ENCODE measurements at regions not wholly inside any gene's neighbourhood (a gene's known extent, or its start where the extent isn't known, plus 50 kb on each side); places are given as distances from the start of the nearest gene placed in this dataset.

GRCh38 chr19:29093553-29093908 is 119.4 kb downstream of the UQCRFS1 start:
- DNase-seq = no peak

DNA sequence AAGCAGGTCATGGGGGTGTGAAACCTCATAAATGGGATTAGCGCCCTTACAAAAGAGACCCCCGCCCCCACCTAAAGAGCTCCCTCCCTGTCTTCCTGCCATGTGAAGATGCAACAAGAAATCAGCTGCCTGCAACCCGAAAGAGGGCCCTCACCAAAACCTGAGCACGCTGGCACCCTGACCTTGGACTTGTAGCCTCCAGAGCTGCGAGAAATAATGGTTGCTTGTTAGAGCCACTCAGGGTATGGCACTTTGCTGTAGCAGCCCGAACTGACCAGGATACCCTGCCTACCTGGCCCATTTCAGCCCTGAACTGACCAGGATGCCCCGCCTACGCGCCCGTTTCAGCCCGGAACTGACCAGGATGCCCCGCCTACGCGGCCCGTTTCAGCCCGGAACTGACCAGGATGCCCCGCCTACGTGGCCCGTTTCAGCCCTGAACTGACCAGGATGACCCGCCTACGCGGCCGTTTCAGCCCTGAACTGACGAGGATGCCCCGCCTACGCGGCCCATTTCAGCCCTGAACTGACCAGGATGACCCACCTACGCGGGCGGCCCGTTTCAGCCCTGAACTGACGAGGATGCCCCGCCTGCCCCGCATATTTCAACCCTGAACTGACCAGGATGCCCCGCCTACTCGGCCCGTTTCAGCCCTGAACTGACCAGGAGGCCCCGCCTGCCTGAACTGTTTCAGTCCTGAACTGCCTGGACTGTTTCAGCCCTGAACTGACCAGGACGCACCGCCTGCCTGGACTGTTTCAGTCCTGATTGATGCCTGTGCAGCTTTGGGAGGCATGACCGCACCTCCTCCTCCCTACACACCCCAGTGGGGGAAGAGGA is 120.0 kb downstream of the UQCRFS1 start:
- no peak for DNase-seq

DNA sequence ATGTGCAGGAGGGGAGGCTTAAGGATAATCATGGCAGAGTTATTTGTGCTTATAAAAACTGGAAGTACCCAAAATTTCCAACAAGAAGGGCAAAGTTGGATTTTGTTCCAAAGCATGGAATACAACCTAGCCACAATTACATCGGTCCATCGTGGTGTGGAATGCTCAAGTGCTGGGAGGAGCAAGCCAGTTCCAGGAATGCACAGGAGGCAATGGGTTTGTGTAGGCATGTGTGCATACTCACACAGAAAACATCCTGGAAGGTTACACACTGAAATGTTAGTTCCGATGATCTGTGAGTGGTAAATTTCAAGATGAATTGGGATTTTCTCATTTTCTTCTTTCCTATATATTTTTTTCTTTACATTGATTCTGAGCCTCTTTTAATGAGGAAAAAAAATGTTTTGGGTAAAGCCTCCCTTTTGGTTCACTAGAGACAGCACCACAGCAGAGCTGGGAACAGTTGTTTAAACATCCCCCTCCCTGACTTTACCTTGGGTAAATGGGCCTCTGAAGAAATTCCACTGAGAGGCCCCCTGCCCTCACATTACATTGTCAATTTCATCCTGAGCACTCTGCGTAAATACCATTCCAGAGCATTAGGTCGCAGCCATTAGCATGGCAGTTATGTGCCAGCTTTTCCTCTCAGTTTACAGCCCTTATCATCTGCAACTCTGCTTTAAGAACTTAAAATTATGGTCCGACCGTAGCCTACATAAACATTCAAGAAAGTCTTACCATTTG is 122.0 kb downstream of the UQCRFS1 start:
- DNase-seq = no peak

DNA sequence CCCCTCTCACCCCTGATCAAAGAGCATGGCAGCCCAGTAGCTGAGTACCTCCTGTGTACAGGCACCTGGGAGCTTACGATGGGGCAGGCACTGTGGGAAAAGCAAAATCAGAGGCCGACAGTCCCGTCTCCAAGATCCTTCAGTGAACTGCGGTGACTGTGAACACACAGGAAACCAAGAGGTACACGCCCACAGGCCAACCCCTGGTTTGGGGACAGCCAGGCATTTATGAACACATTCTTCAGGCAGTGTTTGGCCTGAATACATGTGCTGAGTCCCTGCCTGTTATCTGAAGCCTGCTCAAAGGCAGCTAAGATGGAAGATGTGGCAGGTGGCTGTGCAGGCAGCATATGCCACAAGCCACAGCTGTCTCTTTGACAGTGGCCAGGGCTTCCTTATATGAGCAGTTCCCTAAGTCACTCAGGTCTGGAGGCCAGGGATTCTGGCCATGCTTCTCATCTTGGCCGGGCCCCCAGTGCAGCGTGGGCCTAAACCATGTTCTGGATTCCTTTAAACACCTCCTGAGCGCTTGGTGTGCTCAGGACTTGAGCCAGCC is 123.6 kb downstream of the UQCRFS1 start:
- no peak for DNase-seq

GRCh38 chr19:29088761-29089160 is 124.2 kb downstream of the UQCRFS1 start:
- DNase-seq = no peak

GRCh38 chr19:29086646-29087045 is 126.3 kb downstream of the UQCRFS1 start:
- no peak for DNase-seq

GRCh38 chr19:29086182-29086581 is 126.8 kb downstream of the UQCRFS1 start:
- DNase-seq = no peak

DNA sequence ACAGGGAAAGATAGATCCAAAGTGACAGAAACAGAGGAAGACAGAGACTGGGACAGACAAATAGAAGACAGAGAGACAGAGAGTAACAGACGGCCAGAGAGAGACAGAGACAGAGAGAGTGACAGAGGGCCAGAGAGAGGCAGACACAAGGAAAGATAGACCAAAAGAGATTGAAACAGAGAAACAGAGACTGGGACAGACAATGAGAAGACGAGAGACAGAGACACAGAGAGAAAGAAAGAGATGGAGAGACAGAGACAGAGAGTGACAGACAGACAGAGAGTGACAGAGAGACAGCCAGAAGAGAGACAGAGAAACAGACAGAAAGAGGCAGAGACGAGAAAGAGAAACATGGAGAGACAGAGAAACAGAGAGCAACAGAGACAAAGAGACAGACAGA is 127.3 kb downstream of the UQCRFS1 start:
- no peak for DNase-seq

DNA sequence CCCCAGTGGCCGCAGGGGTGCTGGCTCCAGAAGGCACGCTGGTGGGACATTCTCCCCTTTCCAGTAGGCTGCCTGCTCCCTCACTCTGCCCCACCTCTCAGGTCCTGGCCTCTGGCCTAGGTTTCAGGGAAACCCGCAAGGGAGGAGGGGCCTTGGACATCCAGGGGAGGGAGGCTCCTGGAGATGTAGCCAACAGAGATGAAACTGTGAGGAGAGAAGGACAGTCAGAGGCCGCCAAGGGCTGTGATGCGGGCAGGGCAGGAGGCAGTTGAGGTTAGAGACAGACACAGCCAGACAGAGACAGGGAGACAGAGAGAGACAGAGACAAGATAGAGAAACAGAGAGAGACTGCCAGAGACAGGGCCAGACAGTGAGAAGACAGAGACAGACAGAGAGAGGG is 127.7 kb downstream of the UQCRFS1 start:
- DNase-seq = no peak

DNA sequence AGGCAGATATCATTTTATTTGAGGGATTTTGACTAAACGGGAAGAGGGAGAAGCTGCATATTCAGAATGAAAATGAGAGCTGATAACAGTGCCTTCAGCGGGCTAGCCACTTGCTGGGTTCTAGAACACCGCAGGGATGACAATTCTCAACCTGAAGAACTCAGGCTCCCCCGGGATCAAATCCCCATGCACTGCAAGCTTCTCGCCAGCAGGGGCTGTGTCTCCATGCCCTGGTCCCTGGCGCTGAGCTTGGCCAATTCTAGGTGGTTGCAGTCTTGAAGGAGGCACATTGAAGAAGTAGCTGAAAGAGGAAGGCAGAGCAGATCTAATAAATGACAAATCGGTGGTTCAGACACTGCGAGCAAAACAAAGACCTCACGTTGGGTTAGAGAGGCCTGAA is 128.7 kb downstream of the UQCRFS1 start:
- no peak for DNase-seq

DNA sequence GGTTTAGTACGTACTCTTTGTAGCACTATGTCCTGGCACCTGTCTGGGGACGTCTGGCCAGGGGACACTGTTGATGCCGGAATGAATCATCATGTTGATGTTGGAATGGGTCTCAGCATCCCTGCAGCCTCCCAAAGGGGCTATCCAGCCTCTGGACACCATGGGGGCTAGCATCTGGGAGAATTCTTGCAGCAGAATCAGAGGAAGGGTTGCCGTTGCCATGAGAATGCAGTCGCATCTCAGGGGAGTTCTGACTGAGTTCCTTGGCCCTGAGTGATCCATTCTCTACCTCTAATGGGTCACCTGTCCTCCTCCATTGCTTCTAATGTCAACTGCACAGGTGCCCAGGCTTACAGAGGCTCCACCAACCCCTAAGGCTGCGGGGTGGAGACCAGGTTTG is 129.1 kb downstream of the UQCRFS1 start:
- no peak for DNase-seq

DNA sequence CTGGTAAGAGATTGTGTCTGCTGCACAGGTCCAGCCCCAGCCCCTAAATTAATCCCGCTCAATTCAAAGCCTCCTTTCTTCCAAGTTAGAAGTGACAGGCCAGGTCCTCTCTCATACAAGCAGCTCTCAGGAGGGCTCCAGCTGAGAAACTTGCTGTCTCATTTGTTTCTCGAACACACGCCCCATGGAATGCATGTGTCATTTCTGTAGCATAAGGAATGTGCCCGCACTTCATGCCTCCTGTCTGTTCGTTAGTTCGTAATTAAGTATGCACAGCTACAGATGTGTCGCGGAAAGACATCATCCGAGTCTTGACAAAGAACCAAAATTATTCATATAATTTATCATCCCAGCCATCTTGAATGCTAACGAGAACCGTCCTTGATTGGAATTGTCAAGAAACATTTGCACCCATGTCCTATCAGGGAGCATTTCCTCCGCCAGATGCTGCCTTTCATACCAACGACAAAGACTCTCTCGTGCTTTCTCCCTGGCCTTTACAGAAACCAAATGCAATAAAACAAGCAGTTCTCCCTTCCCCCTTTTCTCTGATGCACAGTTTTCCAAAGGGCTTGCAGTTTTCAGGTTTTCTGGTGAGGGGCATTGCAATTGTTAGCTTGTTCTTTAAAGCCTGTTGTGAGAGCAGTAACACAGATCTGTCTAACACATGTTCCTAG is 133.5 kb downstream of the UQCRFS1 start:
- DNase-seq = peak; percentile 53

GRCh38 chr19:29076963-29077362 is 136.0 kb downstream of the UQCRFS1 start:
- no peak for DNase-seq

DNA sequence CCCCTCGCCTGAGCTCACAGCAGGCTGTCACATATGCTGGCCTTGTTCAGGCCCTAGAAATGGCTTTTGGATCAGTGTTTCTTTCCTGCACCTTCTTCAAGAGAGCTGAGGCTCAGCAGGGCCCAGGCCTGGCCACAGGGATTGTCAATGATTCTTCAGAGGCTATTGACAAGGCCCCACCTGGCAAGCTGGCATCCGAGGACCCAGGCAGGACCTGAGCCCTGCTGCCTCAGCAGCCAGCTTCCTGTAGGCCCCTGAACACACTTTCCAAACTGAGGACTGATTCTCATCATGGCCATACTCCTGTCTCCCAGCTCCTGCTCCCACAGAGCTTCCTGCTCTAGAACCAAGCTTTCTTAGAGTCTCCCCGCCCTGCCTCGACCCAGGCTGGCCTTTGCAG is 136.8 kb downstream of the UQCRFS1 start:
- DNase-seq = no peak

DNA sequence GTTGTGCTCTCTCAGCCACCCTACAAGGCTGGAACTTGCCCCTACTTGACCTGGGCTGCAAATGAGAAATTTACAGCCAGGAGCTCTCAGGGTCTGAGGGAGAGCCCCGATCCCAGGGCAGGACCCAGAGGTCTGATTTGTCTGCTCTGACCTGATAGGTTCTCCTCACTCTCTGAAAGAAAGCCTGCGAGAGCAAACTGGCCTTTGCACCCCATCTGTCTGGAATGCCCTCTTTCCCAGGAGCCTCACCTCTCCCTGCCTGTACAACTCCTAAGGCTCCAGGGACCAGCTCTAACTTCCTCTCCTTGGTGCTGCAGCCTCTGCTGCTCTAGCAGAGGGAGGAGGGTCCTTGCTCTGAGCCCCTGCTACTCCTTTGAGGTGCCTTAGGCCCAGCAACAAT is 137.8 kb downstream of the UQCRFS1 start:
- DNase-seq = no peak

DNA sequence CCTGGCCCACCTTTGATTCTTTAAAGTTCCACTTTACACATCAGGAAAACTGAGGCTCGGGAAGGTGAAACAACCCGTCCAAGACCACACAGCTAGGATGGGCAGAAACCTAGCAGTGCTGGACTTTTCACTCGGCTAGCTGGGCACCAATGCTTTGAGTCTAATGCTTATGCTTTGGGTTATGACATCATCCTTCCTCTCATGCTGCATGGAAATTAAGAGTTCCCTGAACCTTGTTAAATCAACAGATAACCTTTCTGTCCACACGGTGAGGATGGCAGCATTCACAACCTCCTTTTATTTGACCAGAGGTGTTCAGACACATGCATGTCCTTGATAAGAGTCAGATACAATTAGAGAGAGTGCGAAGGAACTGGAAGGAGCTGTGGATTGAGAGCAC is 138.4 kb downstream of the UQCRFS1 start:
- no peak for DNase-seq

GRCh38 chr19:29067831-29068230 is 145.1 kb downstream of the UQCRFS1 start:
- DNase-seq = no peak

DNA sequence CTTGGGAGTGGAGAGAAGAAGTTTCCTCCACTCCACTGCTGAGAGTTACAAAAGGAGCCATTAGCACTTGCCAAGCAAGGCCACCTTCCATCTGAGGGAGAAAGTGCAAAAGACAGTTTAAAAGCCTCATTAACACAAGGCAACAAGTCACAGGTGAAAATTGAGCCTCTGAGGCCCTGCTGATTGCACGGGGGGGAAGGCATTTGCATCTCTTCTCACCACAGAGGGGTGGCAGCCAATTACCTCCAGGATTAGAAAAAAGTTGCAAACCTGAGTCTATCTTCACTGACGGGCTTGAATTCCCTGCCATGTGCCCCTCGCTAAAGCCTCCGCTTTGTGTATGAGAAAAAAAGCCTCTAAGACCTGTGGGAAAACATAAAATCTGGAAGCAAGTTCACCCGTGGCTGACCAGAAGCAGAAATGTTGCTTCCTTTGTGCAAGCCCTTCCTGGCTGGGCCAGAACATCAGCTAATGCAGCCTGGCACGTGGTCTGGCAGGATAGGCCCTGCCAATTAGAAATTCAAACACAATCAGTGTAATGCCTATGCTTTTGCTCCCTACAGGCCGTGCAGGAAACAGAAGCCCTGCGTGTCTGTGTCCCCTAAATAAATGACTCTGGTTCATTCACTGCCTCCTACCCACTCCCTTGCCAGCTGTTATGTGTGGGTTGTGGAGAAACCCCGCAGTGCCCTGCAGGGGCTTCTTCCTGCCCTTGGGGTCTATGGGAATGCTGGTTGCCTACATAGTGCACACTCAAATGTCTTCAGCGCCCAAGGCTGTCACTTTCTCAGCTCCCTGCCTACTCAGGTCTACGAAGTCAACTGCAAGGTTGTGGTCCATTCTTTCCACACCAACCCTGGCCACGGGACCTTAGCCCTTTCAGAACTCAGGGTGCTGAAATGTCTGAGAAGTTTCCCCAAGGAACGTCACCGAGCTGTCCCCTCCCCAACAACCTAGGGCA is 150.2 kb downstream of the UQCRFS1 start:
- no peak for DNase-seq

DNA sequence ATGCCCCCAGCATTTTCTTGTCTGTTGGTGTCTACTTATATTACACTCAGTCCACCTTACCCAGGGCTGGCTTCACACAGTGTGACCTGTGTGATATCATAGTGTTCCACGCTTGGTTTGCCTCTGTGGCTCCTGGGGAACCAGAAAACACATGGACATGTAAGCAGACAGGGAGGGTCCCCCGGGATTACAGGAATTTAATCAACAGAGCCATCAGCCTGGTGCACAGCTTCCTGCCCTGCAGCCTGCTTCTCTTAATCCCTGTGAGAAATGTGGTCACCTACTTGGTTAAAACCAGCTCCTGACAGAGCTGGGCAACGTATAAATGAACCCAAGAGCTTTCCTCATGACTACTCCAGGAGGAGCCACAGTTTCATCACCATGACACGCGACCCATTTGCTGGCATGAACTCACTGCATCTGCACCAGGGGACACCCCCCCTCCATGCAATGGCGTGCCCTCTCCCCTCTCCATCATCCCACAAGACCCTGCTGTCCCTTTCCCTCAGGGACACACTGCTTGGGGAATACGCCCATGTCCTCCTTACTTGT is 152.1 kb downstream of the UQCRFS1 start:
- no peak for DNase-seq

- DNase-seq = no peak
These were observed 156.4 kb downstream of the UQCRFS1 start for GRCh38 chr19:29056535-29056934.

DNA sequence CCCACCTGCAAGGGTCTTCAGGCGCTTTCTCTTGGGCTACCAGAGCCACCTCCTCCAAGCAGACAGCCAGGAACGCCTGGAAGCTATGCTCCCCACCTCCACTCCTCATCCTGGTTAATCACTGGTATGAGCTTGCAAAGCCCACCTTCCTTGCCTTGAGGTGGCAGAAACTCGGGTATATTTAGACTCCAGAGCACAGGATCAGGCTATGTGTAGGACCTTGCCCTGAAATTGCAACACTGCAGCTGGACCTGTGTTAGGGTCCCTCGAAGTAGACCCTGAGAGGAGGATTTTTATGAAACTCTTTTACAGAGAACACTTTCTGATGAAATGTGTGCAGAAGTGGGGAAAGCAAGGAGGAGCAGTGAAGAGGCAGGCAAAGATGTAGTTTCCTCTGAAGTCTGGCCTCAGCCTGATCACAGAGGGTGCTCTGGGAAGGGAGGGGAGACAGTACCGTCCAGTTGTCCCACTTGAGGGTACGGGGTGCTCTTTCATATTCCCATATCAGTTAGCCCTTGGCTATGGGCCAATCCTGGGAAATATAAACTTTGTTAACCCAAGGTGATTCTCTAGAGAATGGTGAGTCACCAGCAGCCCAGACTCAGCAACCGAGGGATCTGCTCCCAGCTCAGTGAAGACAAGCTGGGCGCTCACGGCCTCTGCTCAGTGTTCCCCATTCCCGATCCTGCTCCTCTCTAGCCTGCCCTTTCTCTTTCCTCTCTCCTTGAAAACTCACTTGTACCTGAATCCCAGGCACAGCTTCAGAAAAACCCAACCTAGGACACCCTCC is 157.9 kb downstream of the UQCRFS1 start:
- DNase-seq = no peak
